Mesendoderm (in vitro differentiated cells): ENCODE measurements at regions not wholly inside any gene's neighbourhood (a gene's known extent, or its start where the extent isn't known, plus 50 kb on each side); places are given as distances from the start of the nearest gene placed in this dataset.
A peak's percentile ranks its signal among the peaks of the same experiment; 100 is the strongest.

Experiments used
- DNase-seq: peaks from one replicate; pipeline ENCODE4 v3.0.0; 2013
- H2AK5ac ChIP-seq: 2 replicates; pipeline ENCODE4 v1.6.1; 2013; ENCODE audit warnings: low read length, inconsistent platforms
- H2BK120ac ChIP-seq: 2 replicates; pipeline ENCODE4 v1.6.1; 2013; ENCODE audit warnings: low read depth, mild to moderate bottlenecking, low read length, moderate library complexity, mixed read lengths
- H2BK15ac ChIP-seq: replicated peaks from 2 replicates; pipeline ENCODE4 v1.6.1; 2013; ENCODE audit warnings: low read depth, mild to moderate bottlenecking, moderate library complexity
- H2BK5ac ChIP-seq: 2 replicates; pipeline ENCODE4 v1.6.1; 2013; ENCODE audit warnings: low read length, inconsistent platforms
- H3K18ac ChIP-seq: 2 replicates; pipeline ENCODE4 v1.6.1; 2013; ENCODE audit warnings: mild to moderate bottlenecking, low read length, mixed read lengths
- H3K23ac ChIP-seq: one replicate; pipeline ENCODE4 v1.6.1; 2013; ENCODE audit warnings: low read length
- H3K27ac ChIP-seq: 2 replicates; pipeline ENCODE4 v1.5.1; 2013; ENCODE audit warnings: low read depth, mild to moderate bottlenecking, inconsistent platforms, low read length, moderate library complexity
- H3K27me3 ChIP-seq: 2 replicates; pipeline ENCODE4 v1.6.1; 2013; ENCODE audit warnings: low read length, control low read depth, mild to moderate bottlenecking, inconsistent platforms; ENCODE audit not compliant: insufficient read depth, poor library complexity
- H3K36me3 ChIP-seq: 2 replicates; pipeline ENCODE4 v1.6.1; 2013; ENCODE audit warnings: low read length, inconsistent platforms; ENCODE audit not compliant: control insufficient read depth, insufficient read depth
- H3K4ac ChIP-seq: one replicate; pipeline ENCODE4 v1.6.1; 2013; ENCODE audit warnings: low read depth, mild to moderate bottlenecking, low read length, moderate library complexity
- H3K4me1 ChIP-seq: 2 replicates; pipeline ENCODE4 v1.6.1; 2013; ENCODE audit warnings: low read depth, low read length, inconsistent platforms; ENCODE audit not compliant: control insufficient read depth
- H3K4me2 ChIP-seq: 2 replicates; pipeline ENCODE4 v1.6.1; 2013; ENCODE audit warnings: low read length
- H3K4me3 ChIP-seq: 2 replicates; pipeline ENCODE4 v1.5.1; 2013; ENCODE audit warnings: mild to moderate bottlenecking, low read length
- H3K56ac ChIP-seq: one replicate; pipeline ENCODE4 v1.6.1; 2013; ENCODE audit warnings: low read length
- H3K79me1 ChIP-seq: 2 replicates; pipeline ENCODE4 v1.6.1; 2013; ENCODE audit warnings: low read length, inconsistent platforms
- H3K79me2 ChIP-seq: 2 replicates; pipeline ENCODE4 v1.6.1; 2013; ENCODE audit warnings: mild to moderate bottlenecking, low read length; ENCODE audit not compliant: control insufficient read depth, insufficient read depth
- H3K9ac ChIP-seq: 2 replicates; pipeline ENCODE4 v1.6.1; 2013; ENCODE audit warnings: low read length, inconsistent platforms
- H4K5ac ChIP-seq: one replicate; pipeline ENCODE4 v1.6.1; 2013; ENCODE audit warnings: low read length
- H4K8ac ChIP-seq: one replicate; pipeline ENCODE4 v1.6.1; 2013; ENCODE audit warnings: low read depth, mild to moderate bottlenecking, control low read depth, low read length, moderate library complexity
- WGBS: extraction: QIAGEN DNeasy Blood & Tissue Kit; methylation state at CpG from one replicate; pipeline ENCODE4 v1.1.7; 2013; ENCODE audit warnings: low lambda C conversion rate, missing lambda C conversion rate; ENCODE audit not compliant: insufficient coverage; ENCODE audit errors: extremely low coverage; 5-methylcytosine and 5-hydroxymethylcytosine counted together

DNA sequence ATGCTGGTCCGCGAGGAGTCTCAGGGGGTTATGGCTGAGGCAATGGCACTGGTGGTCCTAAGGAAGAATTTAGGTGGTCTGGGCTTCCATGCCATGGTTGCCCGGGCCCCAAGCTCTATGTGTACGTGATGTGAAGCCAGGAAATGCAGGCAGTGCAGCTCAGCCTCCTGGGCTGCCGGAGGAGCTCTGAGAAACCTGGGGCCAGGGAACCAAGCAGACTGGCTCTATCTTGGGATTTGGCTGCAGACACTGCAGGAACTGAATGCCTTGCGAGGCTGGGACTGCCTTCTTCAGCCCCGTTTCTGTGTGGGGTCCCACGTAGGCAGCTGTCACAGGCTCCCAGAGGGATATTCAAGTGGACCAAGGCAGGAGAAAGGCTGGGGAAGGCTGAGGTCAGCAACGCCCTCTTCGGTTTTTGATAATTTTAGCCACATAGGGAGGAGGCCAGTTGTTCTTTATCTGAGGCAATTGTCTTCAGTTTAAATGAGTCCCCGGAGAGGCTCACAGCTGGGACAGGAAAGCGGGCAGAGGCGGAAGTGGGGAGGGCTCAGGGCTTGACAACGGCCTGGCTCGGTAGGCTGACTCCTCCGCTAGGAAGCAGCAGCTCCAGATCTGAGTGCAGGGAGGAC, 77.7 kb downstream of the RHOB start:
- H3K27me3 ChIP-seq, result no peaks in the 10 kb centered on the region
- no peak overlapping the region for H3K18ac ChIP-seq
- H2BK5ac ChIP-seq, result no peak overlapping the region
- H3K79me1 ChIP-seq, result no peaks in the 10 kb centered on the region
- H3K4me1 ChIP-seq, result peaks cover 11% of the 10 kb centered on the region
- H4K8ac ChIP-seq, result no peak overlapping the region
- no peak overlapping the region for H3K23ac ChIP-seq
- WGBS, result no CpG with 5 or more reads among the region's 16 CpGs
- no peak overlapping the region for H3K4me3 ChIP-seq
- no peak overlapping the region for H2AK5ac ChIP-seq
- no peaks in the 10 kb centered on the region for H3K79me2 ChIP-seq
- H3K4ac ChIP-seq, result no peak overlapping the region
- no peaks in the 10 kb centered on the region for H3K36me3 ChIP-seq
- no peak overlapping the region for H3K27ac ChIP-seq
- no peak overlapping the region for H2BK15ac ChIP-seq
- peak; percentile 78 for DNase-seq
- H2BK120ac ChIP-seq, result no peak overlapping the region
- H3K9ac ChIP-seq, result no peak overlapping the region
- H3K4me2 ChIP-seq, result no peak overlapping the region
- peak overlapping the region; percentile 53 for H3K56ac ChIP-seq
- H4K5ac ChIP-seq, result peak overlapping the region; percentile 7

DNA sequence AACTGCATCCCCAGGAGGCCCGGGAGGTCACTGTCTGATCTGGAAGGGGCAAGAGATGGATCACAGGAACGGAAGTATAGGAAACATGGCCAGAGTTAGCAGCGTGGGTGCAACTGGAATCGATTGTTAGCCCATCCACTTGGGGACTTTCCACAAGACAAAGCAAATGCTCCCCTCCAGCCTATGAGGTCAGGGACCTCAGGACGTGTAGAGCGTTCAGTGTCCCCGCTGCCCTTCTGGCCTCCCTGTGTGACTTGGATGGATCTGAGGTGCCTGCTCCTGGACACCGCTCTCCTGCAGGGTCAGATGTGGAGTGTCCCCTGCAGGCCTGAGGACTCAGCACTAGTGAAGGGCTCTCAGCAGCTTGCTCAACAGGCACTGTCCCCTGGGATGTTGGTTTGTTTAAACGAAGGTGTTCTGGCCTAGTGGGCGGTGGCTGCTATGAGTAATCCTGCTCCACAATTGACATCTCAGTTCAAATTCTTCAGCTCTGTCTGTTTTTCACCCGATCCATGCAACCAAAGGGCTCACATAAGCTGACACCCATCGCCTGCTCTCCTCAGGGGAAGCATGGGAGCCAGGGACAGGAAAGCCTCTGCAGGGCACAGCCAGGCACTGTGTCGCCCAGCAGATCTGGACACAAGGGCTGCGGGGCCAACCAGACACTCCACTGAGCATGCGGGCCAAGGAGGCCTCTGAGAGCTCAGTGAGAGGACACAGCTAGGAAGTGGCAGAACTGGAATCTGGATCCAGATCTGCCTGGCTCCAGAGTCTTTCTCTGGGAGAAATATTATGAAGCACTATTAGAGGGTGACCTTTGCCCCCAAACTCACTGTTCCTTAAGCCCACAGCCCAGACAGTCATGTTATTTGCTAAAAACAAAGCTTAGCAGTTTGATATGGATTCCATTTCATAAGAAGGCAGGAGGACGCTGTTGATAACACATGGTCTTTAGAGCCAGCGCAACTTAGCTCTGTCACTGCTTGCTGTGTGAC, 78.5 kb downstream of the RHOB start:
- Histone ChIP-seq H4K8ac (no peak overlapping the region), H3K4ac (no peak overlapping the region), H3K4me3 (no peak overlapping the region), H3K79me2 (no peaks in the 10 kb centered on the region), H3K27me3 (no peaks in the 10 kb centered on the region), H3K36me3 (no peaks in the 10 kb centered on the region), H3K4me1 (peaks cover 11% of the 10 kb centered on the region), H3K79me1 (no peaks in the 10 kb centered on the region), H3K27ac (peak overlapping the region; percentile 5), H2BK5ac (peak overlapping the region; percentile 71), H3K18ac (no peak overlapping the region), H3K56ac (peak overlapping the region; percentile 70), H2BK120ac (no peak overlapping the region), H3K4me2 (no peak overlapping the region), H2AK5ac (peak overlapping the region; percentile 31), H3K9ac (peak overlapping the region; percentile 10), H2BK15ac (no peak overlapping the region), H3K23ac (no peak overlapping the region), H4K5ac (peak overlapping the region; percentile 7)
- no CpG with 5 or more reads among the region's 17 CpGs for WGBS
- peak; percentile 50 for DNase-seq

DNA sequence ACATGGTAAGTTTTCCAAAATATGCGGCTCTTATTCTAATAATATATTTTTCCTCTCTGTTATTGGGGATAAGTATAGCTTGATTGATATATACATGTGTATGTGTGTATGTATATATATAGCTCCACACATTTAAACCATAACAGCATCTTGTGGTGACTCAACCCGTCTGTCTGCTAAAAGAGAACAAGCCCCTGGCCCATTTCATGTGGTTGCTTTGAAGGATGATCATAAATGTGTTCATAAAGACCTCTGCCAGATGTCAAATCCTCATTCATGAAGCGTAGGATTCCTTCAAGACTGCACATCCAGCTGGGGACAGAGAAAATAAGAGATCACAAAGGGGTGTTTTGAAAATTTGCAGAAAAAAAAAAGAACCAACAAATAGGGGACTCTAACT, 79.3 kb downstream of the RHOB start:
- H3K27me3 ChIP-seq, result no peaks in the 10 kb centered on the region
- no peak overlapping the region for H3K9ac ChIP-seq
- no peak overlapping the region for H2BK15ac ChIP-seq
- no peak overlapping the region for H3K27ac ChIP-seq
- H4K8ac ChIP-seq, result no peak overlapping the region
- no peak overlapping the region for H3K4me3 ChIP-seq
- H2BK120ac ChIP-seq, result no peak overlapping the region
- no peaks in the 10 kb centered on the region for H3K79me2 ChIP-seq
- H2AK5ac ChIP-seq, result no peak overlapping the region
- no peaks in the 10 kb centered on the region for H3K79me1 ChIP-seq
- H4K5ac ChIP-seq, result no peak overlapping the region
- peaks cover 11% of the 10 kb centered on the region for H3K4me1 ChIP-seq
- H2BK5ac ChIP-seq, result no peak overlapping the region
- no peak overlapping the region for H3K4me2 ChIP-seq
- no peak overlapping the region for H3K56ac ChIP-seq
- no peak overlapping the region for H3K4ac ChIP-seq
- no peak overlapping the region for H3K23ac ChIP-seq
- WGBS, result no CpG with 5 or more reads among the region's 3 CpGs
- H3K18ac ChIP-seq, result no peak overlapping the region
- H3K36me3 ChIP-seq, result no peaks in the 10 kb centered on the region
- DNase-seq, result no peak

DNA sequence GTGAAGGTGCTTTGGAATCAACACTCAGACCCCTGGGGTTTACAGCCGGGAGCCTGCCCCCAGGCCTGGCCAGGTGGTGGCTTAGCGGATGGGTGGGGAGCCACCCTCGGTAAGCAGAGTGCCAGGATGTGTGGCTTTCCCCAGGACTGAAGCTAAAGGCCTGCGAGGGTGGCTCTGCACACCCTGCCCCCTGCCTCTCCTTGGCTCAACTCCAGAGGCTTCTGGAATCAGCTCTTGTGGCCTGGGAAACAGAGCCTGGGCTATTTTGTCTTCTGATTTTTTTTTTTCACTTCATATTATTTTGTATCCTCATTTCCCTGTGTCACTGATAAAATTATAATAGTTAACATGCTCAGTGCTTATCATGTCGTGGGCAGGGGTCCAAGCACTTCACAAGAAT, 79.8 kb downstream of the RHOB start:
- peak overlapping the region; percentile 13 for H3K18ac ChIP-seq
- H2AK5ac ChIP-seq, result no peak overlapping the region
- H3K4ac ChIP-seq, result no peak overlapping the region
- no peak overlapping the region for H4K8ac ChIP-seq
- no peak overlapping the region for H3K27ac ChIP-seq
- no peak overlapping the region for H3K4me3 ChIP-seq
- H3K4me2 ChIP-seq, result no peak overlapping the region
- no peak overlapping the region for H2BK120ac ChIP-seq
- WGBS, result no CpG with 5 or more reads among the region's 5 CpGs
- H3K27me3 ChIP-seq, result no peaks in the 10 kb centered on the region
- H3K79me2 ChIP-seq, result no peaks in the 10 kb centered on the region
- H3K79me1 ChIP-seq, result no peaks in the 10 kb centered on the region
- no peaks in the 10 kb centered on the region for H3K36me3 ChIP-seq
- DNase-seq, result no peak
- peak overlapping the region; percentile 1 for H3K56ac ChIP-seq
- H3K4me1 ChIP-seq, result peaks cover 11% of the 10 kb centered on the region
- H3K9ac ChIP-seq, result no peak overlapping the region
- H2BK5ac ChIP-seq, result no peak overlapping the region
- H3K23ac ChIP-seq, result no peak overlapping the region
- H2BK15ac ChIP-seq, result no peak overlapping the region
- H4K5ac ChIP-seq, result no peak overlapping the region

DNA sequence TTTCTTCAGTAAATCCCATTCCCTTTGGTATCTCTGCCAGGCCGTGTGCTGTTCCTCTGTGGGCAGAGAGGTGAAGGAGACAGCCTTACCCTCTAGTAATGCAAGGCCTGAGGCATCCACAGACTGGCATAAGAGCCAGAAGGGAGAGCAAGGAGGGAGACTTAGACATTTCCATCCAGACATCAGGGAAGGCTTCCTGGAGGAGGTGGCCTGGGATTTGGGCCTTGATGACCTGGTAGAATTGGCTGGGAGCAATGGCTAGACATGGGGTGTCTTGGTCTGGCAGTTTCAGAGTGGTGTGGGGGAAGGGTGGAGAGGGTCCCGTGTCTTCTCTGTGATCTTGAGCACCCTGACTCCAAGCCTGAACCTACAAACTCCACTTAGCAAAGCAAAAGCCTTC, 81.8 kb downstream of the RHOB start:
- no CpG with 5 or more reads among the region's 2 CpGs for WGBS
- no peaks in the 10 kb centered on the region for H3K36me3 ChIP-seq
- no peak overlapping the region for H3K23ac ChIP-seq

More for the DNA sequence above, 81.8 kb downstream of the RHOB start:
- Histone ChIP-seq H2BK120ac (no peak overlapping the region), H3K4ac (no peak overlapping the region), H2AK5ac (peak overlapping the region; percentile 64), H3K4me1 (peaks cover 13% of the 10 kb centered on the region), H3K79me1 (no peaks in the 10 kb centered on the region), H3K9ac (no peak overlapping the region), H2BK5ac (no peak overlapping the region), H3K18ac (no peak overlapping the region), H3K27me3 (no peaks in the 10 kb centered on the region), H3K4me2 (no peak overlapping the region), H3K56ac (no peak overlapping the region), H4K5ac (no peak overlapping the region), H2BK15ac (no peak overlapping the region), H3K79me2 (no peaks in the 10 kb centered on the region), H3K27ac (no peak overlapping the region), H4K8ac (no peak overlapping the region), H3K4me3 (no peak overlapping the region)
- DNase-seq, result no peak
